Stimulated activated CD4-positive, alpha-beta T cell treated with anti-CD3 and anti-CD28 coated beads, Interleukin-12 subunit alpha, Interleukin-12 subunit beta, amount 100 ng/mL, for 24 hours (primary cell): ENCODE measurements at regions not wholly inside any gene's neighbourhood (a gene's known extent, or its start where the extent isn't known, plus 50 kb on each side); places are given as distances from the start of the nearest gene placed in this dataset.
"Not testable (repeated sequence)": the region's sequence is repeated elsewhere in the genome, so short reads cannot be mapped to it uniquely, and the experiment has no call there.

ENCODE experiments used
- DNase-seq, 2 experiments: peaks; one replicate each; pipeline ENCODE4 v3.0.0-alpha.2; 2020; ENCODE audit warnings: low read depth in 2 of 2

GRCh38 chr2:62654876-62655359 lies 50.6 kb upstream of the EHBP1 start:
- DNase-seq: no peak

- no peak for DNase-seq
Measured at GRCh38 chr2:62654423-62654791, 51.1 kb upstream of the EHBP1 start.

GRCh38 chr2:62653582-62654422 lies 51.7 kb upstream of the EHBP1 start:
- no peak for DNase-seq

- not testable (repeated sequence) for DNase-seq
Measured at GRCh38 chr2:62649087-62649486, 56.4 kb upstream of the EHBP1 start.

- DNase-seq: no peak
Measured at GRCh38 chr2:62643100-62643471, 62.4 kb upstream of the EHBP1 start.

GRCh38 chr2:62642429-62643099 lies 62.9 kb upstream of the EHBP1 start:
- DNase-seq: no peak

- no peak for DNase-seq
Measured at GRCh38 chr2:62641936-62642335, 63.6 kb upstream of the EHBP1 start.

- DNase-seq: no peak
Measured at GRCh38 chr2:62641410-62641843, 64.1 kb upstream of the EHBP1 start.

- no peak for DNase-seq
Measured at GRCh38 chr2:62631160-62632085, 74.1 kb upstream of the EHBP1 start.

- DNase-seq: not testable (repeated sequence)
Measured at GRCh38 chr2:62630206-62630605, 75.3 kb upstream of the EHBP1 start.

- DNase-seq: not testable (repeated sequence)
Measured at GRCh38 chr2:62629310-62629709, 76.2 kb upstream of the EHBP1 start.

GRCh38 chr2:62627667-62628066 lies 77.8 kb upstream of the EHBP1 start:
- no peak for DNase-seq

GRCh38 chr2:62624855-62625254 lies 80.7 kb upstream of the EHBP1 start:
- DNase-seq: no peak

GRCh38 chr2:62616486-62616885 lies 89.0 kb upstream of the EHBP1 start:
- not testable (repeated sequence) for DNase-seq

- DNase-seq: no peak
Measured at GRCh38 chr2:62611854-62612253, 93.7 kb upstream of the EHBP1 start.

- not testable (repeated sequence) for DNase-seq
Measured at GRCh38 chr2:62605471-62605870, 99.5 kb upstream of the TMEM17 start.

- DNase-seq: no peak
Measured at GRCh38 chr2:62604336-62604735, 98.3 kb upstream of the TMEM17 start.

- no peak for DNase-seq
Measured at GRCh38 chr2:62603154-62603712, 97.2 kb upstream of the TMEM17 start.

- not testable (repeated sequence) for DNase-seq
Measured at GRCh38 chr2:62599674-62600410, 93.8 kb upstream of the TMEM17 start.

- DNase-seq: no peak
Measured at GRCh38 chr2:62597323-62597722, 91.3 kb upstream of the TMEM17 start.
